ENCODE measurements at regions not wholly inside any gene's neighbourhood (a gene's known extent, or its start where the extent isn't known, plus 50 kb on each side); places are given as distances from the start of the nearest gene placed in this dataset.

- TF ChIP-seq CTCF (IDR thresholded peaks at IDR 0.05) = no peak
- no peak for TF ChIP-seq POLR2A (IDR thresholded peaks at IDR 0.05)
Observed at GRCh38 chr22:19639610-19640135, 74.6 kb upstream of the SEPTIN5 start.

Measured in thyroid gland (tissue), 4 donors.